ENCODE measurements at regions not wholly inside any gene's neighbourhood (a gene's known extent, or its start where the extent isn't known, plus 50 kb on each side); places are given as distances from the start of the nearest gene placed in this dataset.
A peak's percentile ranks its signal among the peaks of the same experiment; 100 is the strongest.

DNA sequence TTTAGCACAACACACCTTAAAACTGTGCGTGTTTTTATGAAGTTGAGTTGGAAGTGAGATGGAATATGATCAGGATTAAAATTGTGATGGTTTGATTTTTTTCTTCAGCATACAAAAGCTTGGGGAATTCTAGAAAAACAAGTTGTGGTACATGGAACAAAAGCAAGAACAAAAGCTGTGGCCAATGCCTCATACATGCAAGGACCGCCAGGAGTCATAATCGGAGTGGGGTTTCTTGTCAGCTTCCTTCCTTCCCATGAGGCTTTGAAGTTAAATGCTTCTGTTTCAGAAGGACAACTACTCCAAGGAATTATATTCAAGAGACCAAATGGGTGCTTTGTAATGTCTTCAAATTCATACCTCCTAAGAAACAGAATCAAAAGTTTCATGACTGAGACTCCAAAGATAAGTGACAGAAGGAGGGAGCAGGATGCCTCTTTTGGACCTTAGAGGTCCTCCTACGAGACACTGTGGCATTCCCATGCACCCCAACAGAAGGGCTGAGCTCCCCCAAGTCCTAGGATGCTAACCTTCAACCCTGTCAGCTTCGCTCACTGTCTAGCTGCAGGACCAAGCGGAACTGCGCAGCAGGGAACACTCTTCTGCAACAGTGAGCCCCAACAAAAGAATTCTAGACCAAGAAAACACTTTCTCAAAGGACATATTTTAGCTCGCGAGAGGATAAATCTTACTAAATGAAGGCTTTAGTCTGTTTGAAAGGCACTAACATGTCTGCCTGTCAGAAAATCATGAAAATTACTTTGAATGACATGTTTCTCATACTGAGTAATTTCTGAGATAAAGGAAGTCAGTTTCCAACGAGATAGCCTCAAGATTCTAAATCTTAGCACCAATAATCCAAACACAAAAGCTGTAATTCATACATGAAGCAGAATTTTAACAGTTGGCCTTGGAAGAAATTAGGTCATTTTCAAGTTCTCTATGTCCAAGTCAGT is 108.5 kb upstream of the NHSL1 start:
- DNase-seq = peak in 1 of 56 donors; percentile 10

DNA sequence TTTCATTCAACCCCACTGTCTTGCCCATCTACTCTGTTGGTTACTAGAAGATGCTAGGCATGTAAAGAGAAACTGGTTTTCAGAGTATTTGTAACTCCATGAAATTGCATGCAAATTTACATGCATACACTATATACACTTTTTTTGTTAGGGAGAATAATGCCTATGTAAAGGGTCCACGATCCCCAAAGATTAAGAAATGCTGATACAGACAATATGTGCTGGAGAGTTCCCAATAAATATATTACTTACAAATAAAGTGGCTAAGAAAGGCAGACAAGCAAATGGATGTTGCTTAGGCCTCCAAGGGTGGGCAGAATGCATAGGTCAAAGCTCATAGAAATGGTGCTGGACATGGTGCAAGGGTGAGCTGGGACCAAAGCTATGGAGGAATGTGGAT is 109.6 kb upstream of the NHSL1 start:
- DNase-seq = no peak

DNA sequence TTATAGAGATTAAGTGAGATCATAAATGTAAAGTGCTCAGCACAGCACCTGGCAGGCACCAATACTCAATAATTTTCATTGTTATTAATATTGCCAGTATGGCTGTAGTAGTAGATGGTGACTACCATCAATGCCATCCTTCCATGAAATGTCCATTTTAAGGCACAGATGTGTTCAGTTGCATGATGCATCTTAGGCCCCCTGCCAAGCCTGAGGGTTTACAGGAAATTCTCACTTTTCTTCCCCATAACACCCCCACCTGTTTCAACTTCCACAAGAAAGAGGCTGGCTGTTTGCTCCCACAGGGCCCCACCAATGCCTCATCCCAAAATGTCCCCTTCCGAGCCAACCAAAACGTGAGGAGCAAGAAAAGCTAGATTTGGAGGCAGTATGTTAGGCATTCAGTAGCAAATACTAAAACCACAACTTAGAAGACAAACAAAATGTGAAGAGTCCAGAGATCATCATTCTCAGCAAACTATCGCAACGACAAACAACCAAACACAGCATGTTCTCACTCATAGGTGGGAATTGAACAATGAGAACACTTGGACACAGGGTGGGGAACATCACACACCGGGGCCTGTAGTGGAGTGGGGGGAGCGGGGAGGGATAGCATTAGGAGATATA is 110.6 kb upstream of the NHSL1 start:
- no peak for DNase-seq

DNA sequence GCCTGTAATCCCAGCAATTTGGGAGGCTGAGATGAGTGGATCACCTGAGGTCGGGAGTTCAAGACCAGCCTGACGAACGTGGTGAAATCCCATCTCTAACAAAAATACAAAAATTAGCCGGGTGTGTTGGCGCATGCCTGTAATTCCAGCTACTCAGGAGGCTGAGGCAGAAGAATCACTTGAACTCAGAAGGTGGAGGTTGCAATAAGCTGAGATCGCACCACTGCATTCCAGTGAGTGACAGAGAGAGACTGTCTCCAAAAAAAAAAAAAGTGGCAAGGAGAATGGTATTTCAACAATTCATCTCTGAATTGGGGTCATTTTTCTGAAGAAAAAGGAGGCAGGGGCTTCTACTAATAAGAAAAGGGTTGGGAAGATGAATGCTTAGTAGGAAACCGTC is 111.5 kb upstream of the NHSL1 start:
- DNase-seq = no peak

DNA sequence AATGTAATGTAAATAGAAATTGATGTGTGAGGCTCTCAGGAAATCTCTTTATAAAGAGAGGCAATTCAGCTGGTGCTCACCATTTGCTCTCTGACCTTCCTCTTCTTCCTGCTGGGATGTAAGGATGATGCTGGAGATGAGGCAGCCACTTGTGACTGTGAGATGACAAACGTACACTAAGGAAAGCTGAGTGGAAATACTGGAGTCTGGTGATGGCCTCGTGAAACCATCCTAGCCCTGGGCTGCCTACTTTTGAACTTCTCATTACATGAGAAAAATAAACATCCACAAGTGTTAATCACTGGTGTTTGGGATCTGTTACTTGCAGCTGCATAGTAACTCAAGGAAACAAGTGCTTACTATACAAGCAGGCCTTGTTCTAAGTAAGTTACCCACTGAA is 114.9 kb upstream of the NHSL1 start:
- no peak for DNase-seq

DNA sequence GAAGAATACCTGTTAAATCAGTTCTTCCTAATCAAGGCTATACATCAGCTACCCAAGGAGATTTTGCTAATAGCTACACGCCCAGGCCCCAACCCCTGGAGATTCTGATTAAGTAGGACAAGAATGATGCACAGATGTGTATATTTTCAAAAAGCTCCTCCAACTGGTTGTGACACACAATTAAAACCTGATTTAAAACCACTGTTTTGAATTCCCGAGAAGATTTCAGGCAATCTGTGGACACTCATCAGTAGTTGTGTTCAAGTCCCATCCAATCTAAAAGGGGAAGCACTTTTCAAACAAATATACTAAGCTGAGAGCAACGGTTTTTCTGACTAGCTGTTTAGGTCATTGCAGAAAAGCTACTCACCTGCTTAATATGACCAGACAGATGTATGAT is 118.9 kb upstream of the NHSL1 start:
- no peak for DNase-seq

DNA sequence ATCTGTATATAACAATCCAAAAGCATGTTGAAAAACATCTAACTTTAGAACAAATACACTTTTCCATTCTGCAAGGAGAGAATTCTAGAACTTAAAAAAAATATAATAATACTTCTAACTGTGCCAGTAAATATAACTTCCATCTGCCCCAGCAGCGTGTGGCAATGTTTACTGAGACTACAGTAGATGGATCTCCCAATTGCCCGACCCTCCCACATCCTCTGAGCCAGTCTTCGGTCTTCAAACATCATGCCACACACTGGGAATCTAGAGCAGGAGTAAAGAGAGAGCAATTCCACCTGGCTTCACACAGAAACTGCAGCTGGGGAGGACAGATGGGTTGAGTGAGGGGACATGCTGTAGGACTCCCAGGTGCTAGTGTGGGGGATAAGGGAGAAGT is 121.3 kb upstream of the NHSL1 start:
- no peak for DNase-seq

DNA sequence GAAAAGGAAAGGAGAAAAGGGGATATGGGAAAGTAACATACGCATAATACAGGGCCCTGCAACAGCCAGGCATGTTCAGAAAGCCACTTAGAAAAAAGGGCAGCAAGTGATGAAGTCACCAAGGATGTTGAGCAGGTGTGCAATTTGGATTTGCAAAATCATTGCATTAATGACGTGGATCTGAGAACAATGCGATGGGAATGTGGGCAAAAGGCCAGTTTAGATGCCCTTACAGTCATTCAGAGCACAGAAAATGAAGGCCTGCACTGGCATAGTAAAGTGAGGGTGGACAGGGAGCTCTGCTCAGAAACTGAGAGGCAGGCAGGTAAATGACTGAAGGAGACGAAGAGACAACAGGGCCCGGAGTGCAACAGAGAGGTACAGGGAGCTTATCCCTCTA is 123.7 kb upstream of the NHSL1 start:
- no peak for DNase-seq

DNA sequence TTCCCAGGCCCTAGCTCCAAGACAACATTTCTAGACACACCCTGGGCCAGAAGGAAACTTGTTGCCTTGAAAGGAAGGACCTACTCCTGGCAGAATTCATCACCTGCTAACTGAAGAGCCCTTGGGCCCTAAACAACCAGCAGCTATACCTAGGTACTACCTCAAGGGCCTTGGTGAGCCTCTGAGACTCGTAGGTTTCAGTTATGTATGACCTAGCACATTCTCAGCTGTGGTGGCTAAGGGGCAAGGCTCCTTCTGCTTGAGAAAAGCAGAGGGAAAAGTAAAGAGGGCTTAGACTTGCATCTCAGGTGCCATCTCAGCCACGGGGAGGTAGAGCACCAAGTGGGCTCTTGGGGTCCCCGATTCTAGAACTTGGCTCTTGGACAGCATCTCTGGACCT is 132.3 kb upstream of the NHSL1 start:
- DNase-seq = no peak

DNA sequence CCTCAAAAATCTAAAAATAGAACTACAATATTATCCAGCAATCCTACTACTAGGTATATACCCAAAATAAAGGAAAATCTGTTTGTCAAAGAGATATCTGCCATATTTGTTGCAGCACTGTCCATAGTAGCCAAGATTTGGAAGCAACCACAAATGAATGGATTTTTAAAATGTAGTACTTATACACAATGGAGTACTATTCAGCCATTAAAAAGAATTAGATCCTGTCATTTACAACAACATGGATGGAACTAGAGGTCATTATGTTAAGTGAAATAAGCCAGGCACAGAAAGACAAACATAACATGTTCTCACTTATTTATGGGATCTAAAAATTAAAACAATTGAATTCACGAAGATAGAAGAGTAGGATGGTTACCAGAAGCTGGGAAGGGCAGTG is 135.7 kb upstream of the CCDC28A start:
- no peak for DNase-seq

DNA sequence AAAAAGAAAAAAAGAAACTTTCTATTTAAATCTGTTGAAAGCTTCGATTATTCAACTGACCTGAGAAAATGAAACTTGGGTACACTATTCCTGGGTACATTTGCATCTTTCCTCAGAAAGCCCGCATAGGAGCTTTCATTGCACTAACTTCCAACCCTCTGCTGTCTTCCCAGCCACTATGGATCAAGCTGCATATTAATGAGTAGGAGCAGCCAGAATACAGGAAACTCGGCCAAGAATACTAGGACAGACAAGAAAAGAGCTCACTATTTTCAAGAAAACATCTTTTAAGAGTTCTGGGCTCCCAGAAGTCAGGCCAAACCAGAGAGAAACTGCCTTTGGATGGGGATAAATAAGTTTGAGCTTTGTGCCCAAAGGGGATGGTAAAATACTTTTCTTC is 135.0 kb upstream of the CCDC28A start:
- DNase-seq = peak in 10 of 56 donors; percentile 2 to 63 (median 28)

DNA sequence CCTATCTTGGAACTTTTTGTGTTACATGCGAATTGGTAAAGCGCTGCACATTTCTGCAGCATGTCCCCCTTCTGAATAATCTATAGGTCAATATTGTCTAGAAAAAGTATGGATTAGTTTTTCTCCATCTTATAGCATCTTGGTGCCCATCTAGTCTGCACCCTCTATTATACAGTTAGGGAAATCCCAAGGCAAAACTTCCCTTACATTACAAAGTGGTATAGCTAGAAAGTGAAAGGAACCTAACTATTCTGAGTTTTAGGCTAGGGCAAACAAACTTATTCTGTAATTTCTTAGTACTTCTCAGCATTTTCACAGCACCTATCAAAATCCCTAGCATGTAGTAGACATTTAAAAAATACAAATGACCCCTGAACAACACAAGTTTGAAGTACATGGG is 133.5 kb upstream of the CCDC28A start:
- no peak for DNase-seq

DNA sequence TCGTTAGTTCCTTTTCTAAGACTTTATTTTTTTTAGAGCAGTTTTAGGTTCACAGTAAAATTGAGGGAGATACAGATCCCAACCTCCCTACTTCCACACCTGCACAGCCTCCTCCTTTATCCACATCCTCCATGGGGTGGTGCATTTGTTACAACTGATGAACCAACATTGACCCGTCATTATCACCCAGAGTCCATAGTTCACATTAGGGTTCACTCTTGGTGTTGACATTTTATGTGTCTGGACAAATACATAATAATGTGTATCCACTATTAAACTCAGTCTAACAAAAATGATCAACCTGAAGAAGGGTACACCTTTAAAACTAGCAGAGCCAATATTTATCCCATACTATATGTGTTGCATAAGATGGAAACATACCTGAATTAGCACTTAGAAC is 130.4 kb upstream of the CCDC28A start:
- DNase-seq = no peak

DNA sequence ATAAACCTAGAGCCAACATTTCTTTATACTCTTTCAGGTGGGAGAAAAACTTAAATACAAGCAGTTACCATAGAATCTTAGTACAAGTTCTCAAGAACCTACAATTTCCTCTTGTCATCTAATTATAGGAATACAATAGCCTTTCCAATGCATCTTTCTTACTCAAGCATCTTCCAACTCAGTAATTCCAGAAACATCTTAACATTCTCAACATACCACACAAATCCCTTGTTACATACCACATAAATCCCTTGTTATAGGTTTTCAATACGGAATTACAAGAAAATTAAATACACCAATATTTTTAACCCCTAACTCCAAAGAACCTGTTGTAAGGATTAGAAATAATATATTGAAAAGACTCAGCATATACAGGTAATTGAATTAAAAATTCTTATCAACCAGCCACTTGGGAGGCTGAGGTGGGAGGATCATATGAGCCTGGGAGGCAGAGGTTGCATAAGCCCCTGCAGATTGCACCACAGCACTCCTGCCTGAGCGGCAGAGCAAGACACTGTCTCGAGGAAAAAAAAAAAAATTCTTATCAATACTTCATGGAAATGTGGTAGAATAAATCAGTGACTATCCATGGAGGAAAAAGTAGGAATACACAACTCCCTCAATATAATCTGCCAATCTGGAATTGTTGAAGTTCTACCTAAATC is 127.5 kb upstream of the CCDC28A start:
- no peak for DNase-seq

DNA sequence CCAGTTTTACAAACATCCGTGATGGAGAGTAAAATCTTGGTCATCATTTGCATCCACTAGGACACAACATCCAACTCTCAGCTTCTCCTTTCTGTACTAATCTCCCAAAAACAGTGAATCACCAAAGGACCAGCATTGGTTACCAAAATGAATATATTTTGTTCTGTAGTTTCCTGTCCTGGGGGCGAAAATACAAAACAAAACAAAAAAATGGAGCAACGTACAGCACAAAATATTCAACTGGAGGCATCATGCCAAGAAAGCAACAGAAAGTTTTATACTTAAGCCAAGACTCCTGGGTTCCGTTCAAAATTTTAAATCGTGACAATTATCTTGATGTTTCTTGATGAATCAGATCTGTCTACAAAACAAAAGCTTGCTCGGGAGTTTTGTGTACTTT is 126.6 kb upstream of the CCDC28A start:
- no peak for DNase-seq

DNA sequence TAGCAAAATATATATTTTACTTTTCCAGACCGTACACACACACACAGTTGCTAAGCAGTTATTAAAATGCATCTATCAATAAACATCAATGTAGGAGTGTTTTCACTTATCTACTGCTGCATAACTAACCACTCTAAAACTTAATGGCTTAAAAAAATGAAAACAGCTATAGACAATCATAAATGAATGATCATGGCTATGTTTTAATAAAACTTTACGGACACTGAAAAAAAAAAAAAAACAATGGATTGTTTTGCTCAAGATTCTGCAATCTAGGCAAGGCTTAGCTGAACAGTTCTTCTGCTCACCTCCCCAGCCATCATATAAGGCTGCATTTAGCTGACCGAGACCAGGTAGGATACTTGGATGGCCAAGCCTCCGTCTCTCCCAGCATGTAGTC is 125.4 kb upstream of the CCDC28A start:
- no peak for DNase-seq

DNA sequence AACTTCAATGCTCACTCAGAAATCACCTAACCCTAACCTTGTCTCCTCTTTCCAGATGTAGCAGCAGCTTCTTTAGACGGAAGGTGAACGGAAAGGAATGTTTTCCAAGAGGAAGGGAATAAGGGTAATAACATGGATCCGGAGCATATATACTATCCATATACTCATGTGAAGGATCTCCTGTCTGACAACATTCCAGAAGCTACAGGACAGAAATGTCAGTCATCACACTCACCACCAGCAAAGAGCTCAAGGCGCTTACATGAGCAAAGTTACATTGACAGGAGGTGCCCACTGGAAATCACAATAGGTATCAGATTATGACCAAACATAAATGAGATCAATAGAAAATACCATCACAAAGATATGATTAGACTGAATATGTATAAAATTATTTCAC is 122.1 kb upstream of the CCDC28A start:
- no peak for DNase-seq

DNA sequence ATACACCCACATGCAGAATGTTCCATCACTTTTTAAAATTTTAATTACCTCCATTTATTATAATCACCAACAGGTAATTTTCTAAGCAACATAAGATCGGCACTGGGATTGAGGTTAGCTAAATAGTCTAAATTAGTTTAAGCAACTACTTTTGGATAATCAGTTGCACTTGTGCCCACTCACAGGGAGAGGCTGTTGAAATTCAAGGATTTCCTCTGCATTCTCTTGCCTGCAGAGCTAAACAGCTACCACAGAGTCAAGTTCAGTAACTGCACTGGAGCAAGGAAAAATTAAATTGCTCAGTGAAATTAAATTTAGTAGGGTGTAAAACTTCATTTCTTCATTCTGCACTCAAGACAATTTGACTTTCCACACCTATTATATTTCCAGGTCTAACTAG is 120.7 kb upstream of the CCDC28A start:
- no peak for DNase-seq

DNA sequence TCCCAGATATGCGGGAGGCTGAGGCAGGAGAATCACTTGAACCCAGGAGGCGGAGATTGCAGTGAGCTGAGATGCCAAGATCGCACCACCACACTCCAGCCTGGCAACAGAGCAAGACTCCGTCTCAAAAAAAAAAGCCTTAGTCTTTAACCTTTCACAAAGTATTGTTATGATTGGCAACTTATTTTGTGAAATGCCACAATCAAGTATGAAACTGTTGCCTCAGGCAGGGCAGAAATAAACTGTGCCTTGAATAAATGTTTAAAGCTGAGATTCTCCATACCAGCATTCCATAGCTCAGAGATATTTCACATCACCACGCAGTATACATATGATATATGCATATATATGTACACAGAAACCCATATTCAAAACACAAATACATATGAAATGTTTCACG is 120.1 kb upstream of the CCDC28A start:
- no peak for DNase-seq

DNA sequence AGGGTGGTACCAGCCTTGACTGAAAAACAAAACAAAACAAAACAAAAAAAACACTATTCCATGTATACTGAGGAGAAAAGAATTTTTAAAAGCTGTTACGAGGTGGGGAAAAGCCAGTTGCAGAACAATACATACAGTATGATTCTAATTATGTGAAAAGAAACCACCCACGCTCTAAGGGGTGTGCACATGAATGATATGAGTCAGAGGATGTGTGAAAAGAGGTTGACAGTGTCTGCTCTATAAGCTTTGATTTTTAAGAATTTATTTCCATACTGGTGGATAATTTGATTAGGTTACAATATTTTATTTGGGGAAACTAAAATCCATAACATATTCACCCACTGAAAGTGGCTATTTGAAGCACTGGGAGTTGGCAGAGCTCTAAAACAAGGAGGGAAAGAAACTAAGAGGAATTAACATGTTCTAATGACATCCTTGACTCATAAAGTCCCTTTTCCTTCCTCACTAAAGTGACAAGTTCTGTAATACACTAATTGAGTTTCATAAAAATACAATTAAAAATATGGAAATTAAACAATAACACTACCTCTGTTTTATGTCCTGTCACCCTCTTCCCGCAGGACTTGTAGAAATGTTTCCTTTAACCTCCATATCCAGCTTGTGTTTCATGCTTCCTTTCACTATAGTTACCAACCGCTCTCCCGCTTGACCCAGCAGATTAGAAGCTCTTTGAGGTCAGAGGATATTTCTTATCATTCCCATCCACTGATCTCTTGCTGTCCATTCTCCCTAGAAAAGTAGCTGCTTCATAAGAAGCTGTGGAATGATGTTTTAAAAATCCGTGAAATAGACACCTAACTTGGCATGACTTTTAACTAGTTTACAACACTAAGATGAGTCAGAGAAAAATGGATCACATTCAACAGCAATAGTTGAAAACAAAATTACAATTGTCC is 118.6 kb upstream of the CCDC28A start:
- DNase-seq = no peak

DNA sequence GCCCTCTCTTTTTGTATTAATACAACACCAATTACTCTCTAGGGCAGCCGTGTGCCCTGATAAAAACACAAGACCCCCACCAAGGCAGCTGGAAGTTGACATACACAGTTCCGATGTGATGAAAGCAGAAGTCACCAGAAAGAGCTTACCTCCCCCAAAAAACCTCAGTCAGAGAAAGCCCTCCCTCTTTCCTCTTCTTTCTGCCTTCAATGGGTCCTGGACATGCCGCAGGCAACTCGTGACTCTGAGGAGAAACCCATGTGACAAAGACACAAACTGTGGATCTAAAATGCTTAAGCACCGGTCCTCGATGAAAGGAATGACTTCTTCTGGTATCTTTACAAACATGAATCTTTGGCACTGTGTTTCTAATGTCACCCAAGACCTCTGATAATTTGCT is 117.7 kb upstream of the CCDC28A start:
- peak in 5 of 56 donors; percentile 3 to 20 (median 6) for DNase-seq

Measured in nucleus accumbens (tissue), 56 donors.